GM23248 (cell line): ENCODE measurements at regions not wholly inside any gene's neighbourhood (a gene's known extent, or its start where the extent isn't known, plus 50 kb on each side); places are given as distances from the start of the nearest gene placed in this dataset.

Experiments
- DNase-seq: peaks from one replicate; pipeline ENCODE4 v3.0.0-alpha.2; 2015
- H2AFZ ChIP-seq: fragments of 200-600 bp; sonication (generic); 2 replicates; pipeline ENCODE4 v1.6.1; 2016; ENCODE audit warnings: antibody characterized with exemption
- H3F3A ChIP-seq: fragments of 200-600 bp; sonication (generic); 2 replicates; pipeline ENCODE4 v1.6.1; 2016; ENCODE audit warnings: mild to moderate bottlenecking, antibody characterized with exemption, mixed run types; ENCODE audit not compliant: insufficient read depth
- H3K27ac ChIP-seq: fragments of 200-600 bp; sonication (generic); 2 replicates; pipeline ENCODE4 v1.5.1; 2016; ENCODE audit warnings: mild to moderate bottlenecking
- H3K27me3 ChIP-seq: fragments of 200-600 bp; sonication (generic); replicated peaks from 2 replicates; pipeline ENCODE4 v1.6.1; 2016; ENCODE audit warnings: mild to moderate bottlenecking; ENCODE audit not compliant: insufficient read depth
- H3K36me3 ChIP-seq: fragments of 200-600 bp; sonication (generic); 2 replicates; pipeline ENCODE4 v1.6.1; 2016; ENCODE audit warnings: low read depth, mild to moderate bottlenecking
- H3K4me1 ChIP-seq: fragments of 200-600 bp; sonication (generic); 2 replicates; pipeline ENCODE4 v1.6.1; 2016; ENCODE audit warnings: mild to moderate bottlenecking; ENCODE audit not compliant: insufficient read depth
- H3K4me2 ChIP-seq: fragments of 200-600 bp; sonication (generic); one replicate; pipeline ENCODE4 v1.6.1; 2016; ENCODE audit warnings: mild to moderate bottlenecking; ENCODE audit not compliant: unreplicated experiment
- H3K4me3 ChIP-seq: fragments of 200-600 bp; sonication (generic); 2 replicates; pipeline ENCODE4 v1.5.1; 2016; ENCODE audit warnings: mild to moderate bottlenecking
- H3K79me2 ChIP-seq: fragments of 200-600 bp; sonication (generic); 2 replicates; pipeline ENCODE4 v1.6.1; 2016; ENCODE audit warnings: mild to moderate bottlenecking; ENCODE audit not compliant: insufficient read depth
- H3K9ac ChIP-seq: fragments of 200-600 bp; sonication (generic); 2 replicates; pipeline ENCODE4 v1.6.1; 2016; ENCODE audit warnings: mild to moderate bottlenecking
- H3K9me2 ChIP-seq: fragments of 200-600 bp; sonication (generic); 2 replicates; pipeline ENCODE4 v1.6.1; 2016; ENCODE audit warnings: mixed run types, mild to moderate bottlenecking, moderate library complexity; ENCODE audit not compliant: insufficient read depth
- H3K9me3 ChIP-seq: fragments of 200-600 bp; sonication (generic); one replicate; pipeline ENCODE4 v1.6.1; 2017; ENCODE audit warnings: low read depth
- H4K20me1 ChIP-seq: fragments of 200-600 bp; sonication (generic); 2 replicates; pipeline ENCODE4 v1.6.0; 2016; ENCODE audit not compliant: insufficient read depth
- EZH2 ChIP-seq: fragments of 200-600 bp; sonication (generic); IDR thresholded peaks from 2 replicates; pipeline ENCODE4 v1.6.1; 2018; ENCODE audit warnings: antibody characterized with exemption, mild to moderate bottlenecking; ENCODE audit not compliant: insufficient read depth, poor library complexity, severe bottlenecking
- EZH2phosphoT487 ChIP-seq: fragments of 200-600 bp; sonication (generic); IDR thresholded peaks from 2 replicates; pipeline ENCODE4 v1.6.1; 2018; ENCODE audit warnings: antibody characterized with exemption, moderate library complexity, mild to moderate bottlenecking, low read depth; ENCODE audit not compliant: insufficient read depth
- WGBS, 2 experiments: methylation state at CpG; one replicate each; pipeline ENCODE4 v1.1.6; 2015 to 2017; ENCODE audit warnings: low lambda C conversion rate in 2 of 2, low coverage in 1 of 2; ENCODE audit errors: missing lambda C conversion rate in 2 of 2; 5-methylcytosine and 5-hydroxymethylcytosine counted together
- in situ Hi-C: fragments of 300-500 bp; cut with MboI; formaldehyde crosslinking; loops from 2 replicates; pipeline ENCODE4 v1.15.0; 2020

DNA sequence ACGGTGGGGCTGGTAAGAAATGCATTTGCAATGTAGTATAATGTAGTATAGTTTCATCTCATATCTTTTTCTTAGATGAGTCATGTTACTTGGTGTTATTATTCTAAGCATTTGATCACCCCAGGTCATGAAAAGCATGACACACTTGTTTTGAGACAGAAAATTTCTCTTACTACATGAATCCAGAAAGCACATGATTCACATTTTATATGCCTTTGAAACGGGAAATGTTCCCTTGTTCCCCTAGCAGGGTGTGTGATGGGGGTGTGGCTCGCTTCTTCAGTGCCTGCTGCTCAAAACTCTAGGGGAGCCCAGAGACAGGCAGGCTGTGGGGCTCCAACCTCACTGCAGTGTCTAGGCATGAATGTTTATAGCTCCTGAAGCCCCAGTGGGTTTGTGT is 116.0 kb upstream of the RAB27B start:
- WGBS, 2 experiments, result 38 to 39% methylated on average over 3 of the region's 3 CpGs
- no peak overlapping the region for H3K4me2 ChIP-seq
- no peak overlapping the region for H3K9ac ChIP-seq
- peak; percentile 79 for DNase-seq
- H3K4me1 ChIP-seq, result peaks cover 11% of the 10 kb centered on the region; the same call in 1 of the 2 replicates
- in situ Hi-C loops, result no loop called here
- H3K4me3 ChIP-seq, result no peak overlapping the region
- H3K27ac ChIP-seq, result no peak overlapping the region
- no peaks in the 10 kb centered on the region for H3K36me3 ChIP-seq
- H4K20me1 ChIP-seq, result no peaks in the 10 kb centered on the region
- H3K27me3 ChIP-seq, result no peaks in the 10 kb centered on the region
- no peaks in the 10 kb centered on the region for H3K9me2 ChIP-seq
- H3F3A ChIP-seq, result no peaks in the 10 kb centered on the region; the same call in 1 of the 2 replicates
- H2AFZ ChIP-seq, result no peak overlapping the region
- no peak for TF ChIP-seq EZH2
- no peak for TF ChIP-seq EZH2phosphoT487
- no peaks in the 10 kb centered on the region for H3K79me2 ChIP-seq
- H3K9me3 ChIP-seq, result no peaks in the 10 kb centered on the region

GRCh38 chr18:54712758-54713157 is 115.5 kb upstream of the RAB27B start:
- Histone ChIP-seq H3K9me2 (no peaks in the 10 kb centered on the region), H3K27ac (no peak overlapping the region), H3K4me3 (no peak overlapping the region), H4K20me1 (no peaks in the 10 kb centered on the region), H3K9me3 (no peaks in the 10 kb centered on the region), H3K9ac (no peak overlapping the region), H3K36me3 (no peaks in the 10 kb centered on the region), H3K79me2 (no peaks in the 10 kb centered on the region), H3K27me3 (no peaks in the 10 kb centered on the region), H3K4me2 (no peak overlapping the region), H2AFZ (no peak overlapping the region), H3F3A (no peaks in the 10 kb centered on the region; the same call in 1 of the 2 replicates), H3K4me1 (peaks cover 11% of the 10 kb centered on the region; the same call in 1 of the 2 replicates)
- WGBS, 2 experiments, result 98 to 99% methylated on average over 7 to 8 of the region's 8 CpGs
- in situ Hi-C loops, result no loop called here
- DNase-seq, result no peak
- no peak for TF ChIP-seq EZH2phosphoT487
- no peak for TF ChIP-seq EZH2

DNA sequence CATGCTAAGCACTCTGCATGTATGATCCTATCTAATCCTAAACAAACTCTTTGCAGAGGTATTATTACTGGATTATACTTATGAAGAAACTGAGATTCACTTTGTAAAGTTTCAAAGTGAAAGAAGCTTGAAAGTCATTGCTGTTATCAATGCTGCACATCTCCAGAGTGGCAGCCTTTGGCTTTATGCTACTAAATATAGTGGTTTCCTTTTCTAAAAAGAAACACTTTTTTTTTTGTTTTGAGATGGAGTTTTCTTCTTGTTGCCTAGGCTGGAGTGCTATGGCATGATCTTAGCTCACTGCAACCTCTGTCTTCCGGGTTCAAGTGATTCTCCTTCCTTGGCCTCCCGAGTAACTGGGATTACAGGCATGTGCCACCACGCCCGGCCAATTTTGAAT is 114.9 kb upstream of the RAB27B start:
- Histone ChIP-seq H2AFZ (no peak overlapping the region), H3K36me3 (no peaks in the 10 kb centered on the region), H4K20me1 (no peaks in the 10 kb centered on the region), H3K9me3 (no peaks in the 10 kb centered on the region), H3K4me1 (peaks cover 11% of the 10 kb centered on the region; the same call in 1 of the 2 replicates), H3K79me2 (no peaks in the 10 kb centered on the region), H3K4me2 (no peak overlapping the region), H3K27ac (no peak overlapping the region), H3F3A (no peaks in the 10 kb centered on the region; the same call in 1 of the 2 replicates), H3K27me3 (no peaks in the 10 kb centered on the region), H3K9ac (no peak overlapping the region), H3K9me2 (no peaks in the 10 kb centered on the region), H3K4me3 (no peak overlapping the region)
- TF ChIP-seq EZH2phosphoT487 (no peak), EZH2 (no peak)
- 89 to 93% methylated on average over 4 of the region's 4 CpGs for WGBS, 2 experiments
- in situ Hi-C loops, result no loop called here
- no peak for DNase-seq

- H3K9me2 ChIP-seq, result no peaks in the 10 kb centered on the region
- peaks cover 11% of the 10 kb centered on the region; the same call in 1 of the 2 replicates for H3K4me1 ChIP-seq
- no peaks in the 10 kb centered on the region for H3K36me3 ChIP-seq
- TF ChIP-seq EZH2 (no peak), EZH2phosphoT487 (no peak)
- in situ Hi-C loops, result no loop called here
- no peaks in the 10 kb centered on the region for H3K9me3 ChIP-seq
- no peaks in the 10 kb centered on the region; the same call in 1 of the 2 replicates for H3F3A ChIP-seq
- WGBS, 2 experiments, result 61 to 69% methylated on average over 1 of the region's 1 CpG
- no peaks in the 10 kb centered on the region for H3K79me2 ChIP-seq
- no peak overlapping the region for H2AFZ ChIP-seq
- H3K27me3 ChIP-seq, result no peaks in the 10 kb centered on the region
- no peaks in the 10 kb centered on the region for H4K20me1 ChIP-seq
- no peak overlapping the region for H3K4me2 ChIP-seq
- H3K4me3 ChIP-seq, result no peak overlapping the region
- H3K27ac ChIP-seq, result no peak overlapping the region
- DNase-seq, result no peak
- H3K9ac ChIP-seq, result no peak overlapping the region
Measured at GRCh38 chr18:54714851-54715250, 113.4 kb upstream of the RAB27B start.

GRCh38 chr18:54716586-54716985 is 111.7 kb upstream of the RAB27B start:
- Histone ChIP-seq H3K4me1 (peaks cover 11% of the 10 kb centered on the region; the same call in 1 of the 2 replicates), H3K27ac (no peak overlapping the region), H3K79me2 (no peaks in the 10 kb centered on the region), H3F3A (no peaks in the 10 kb centered on the region; the same call in 1 of the 2 replicates), H4K20me1 (no peaks in the 10 kb centered on the region), H3K27me3 (no peaks in the 10 kb centered on the region), H3K4me2 (no peak overlapping the region), H3K9me2 (no peaks in the 10 kb centered on the region), H3K36me3 (no peaks in the 10 kb centered on the region), H2AFZ (no peak overlapping the region), H3K9ac (no peak overlapping the region), H3K4me3 (no peak overlapping the region), H3K9me3 (no peaks in the 10 kb centered on the region)
- 89 to 97% methylated on average over 2 of the region's 2 CpGs for WGBS, 2 experiments
- TF ChIP-seq EZH2phosphoT487, result no peak
- TF ChIP-seq EZH2, result no peak
- in situ Hi-C loops, result no loop called here
- DNase-seq, result no peak
